Right lobe of liver (tissue), 4 donors: ENCODE measurements at regions not wholly inside any gene's neighbourhood (a gene's known extent, or its start where the extent isn't known, plus 50 kb on each side); places are given as distances from the start of the nearest gene placed in this dataset.

ENCODE experiments used
- CTCF ChIP-seq, 4 donors: fragments of 200-600 bp in 3 of 4; fragments of 450-650 bp in 1 of 4; IDR thresholded peaks; one replicate each; pipeline versions ENCODE4 v1.5.1 to v1.8.0; 2016 to 2022; ENCODE audit warnings: antibody characterized with exemption in 4 of 4, mild to moderate bottlenecking in 2 of 4
- POLR2A ChIP-seq: fragments of 450-650 bp; IDR thresholded peaks from one replicate; pipeline ENCODE4 v1.6.1; 2017; ENCODE audit warnings: antibody characterized with exemption, mild to moderate bottlenecking
- donor health status: DM: no; HTN: no; CAD: no.
- donor health status: DM: no; HTN: no; CAD: no.
- donor health status: DM: no; HTN: yes; CAD: no.

GRCh38 chr13:42660333-42660965, 86.5 kb downstream of the TNFSF11 start:
- TF ChIP-seq CTCF (IDR thresholded peaks at IDR 0.05) (peak in 3 of 4 donors; percentile 5 to 19 (median 18)), POLR2A (no peak)
